H9 (cell line): ENCODE measurements at regions not wholly inside any gene's neighbourhood (a gene's known extent, or its start where the extent isn't known, plus 50 kb on each side); places are given as distances from the start of the nearest gene placed in this dataset.
A peak's percentile ranks its signal among the peaks of the same experiment; 100 is the strongest.

Experiments used
- DNase-seq: peaks from one replicate; pipeline ENCODE4 v3.0.0-alpha.2; 2017
- H2AFZ ChIP-seq: one replicate; pipeline ENCODE4 v1.6.1; 2013; ENCODE audit warnings: mild to moderate bottlenecking, low read length, control low read depth, moderate library complexity
- H2AK5ac ChIP-seq: 2 replicates; pipeline ENCODE4 v1.6.1; 2013; ENCODE audit warnings: low read length, control low read depth, mixed read lengths; ENCODE audit not compliant: insufficient read length
- H2BK120ac ChIP-seq: one replicate; pipeline ENCODE4 v1.6.1; 2013; ENCODE audit warnings: low read depth, mild to moderate bottlenecking, low read length, control low read depth, inconsistent platforms; ENCODE audit not compliant: poor library complexity, severe bottlenecking
- H2BK12ac ChIP-seq: 2 replicates; pipeline ENCODE4 v1.6.1; 2013; ENCODE audit warnings: low read length, control low read depth, mixed read lengths, low read depth; ENCODE audit not compliant: insufficient read length
- H2BK15ac ChIP-seq: 2 replicates; pipeline ENCODE4 v1.6.1; 2013; ENCODE audit warnings: low read depth, low read length, control low read depth
- H2BK20ac ChIP-seq: one replicate; pipeline ENCODE4 v1.6.1; 2013; ENCODE audit warnings: low read depth, mild to moderate bottlenecking, low read length, control low read depth, inconsistent platforms; ENCODE audit not compliant: poor library complexity, severe bottlenecking
- H2BK5ac ChIP-seq: 2 replicates; pipeline ENCODE4 v1.6.1; 2013; ENCODE audit warnings: low read length, control low read depth, mixed read lengths; ENCODE audit not compliant: insufficient read length
- H3K14ac ChIP-seq: 2 replicates; pipeline ENCODE4 v1.6.1; 2013; ENCODE audit warnings: low read length, control low read depth; ENCODE audit not compliant: insufficient read depth
- H3K18ac ChIP-seq: 2 replicates; pipeline ENCODE4 v1.6.1; 2013; ENCODE audit warnings: low read depth, mild to moderate bottlenecking, mixed read lengths, low read length, control low read depth; ENCODE audit not compliant: insufficient read length
- H3K23ac ChIP-seq: 2 replicates; pipeline ENCODE4 v1.6.1; 2013; ENCODE audit warnings: low read length, control low read depth, mixed read lengths, low read depth; ENCODE audit not compliant: insufficient read length
- H3K23me2 ChIP-seq: 2 replicates; pipeline ENCODE4 v1.6.1; 2013; ENCODE audit warnings: low read depth, mild to moderate bottlenecking, mixed read lengths, low read length, control low read depth; ENCODE audit not compliant: insufficient read length, poor library complexity, severe bottlenecking
- H3K27ac ChIP-seq: 2 replicates; pipeline ENCODE4 v1.5.1; 2013; ENCODE audit warnings: low read length, control low read depth, mixed read lengths, low read depth; ENCODE audit not compliant: insufficient read length
- H3K27me3 ChIP-seq: 2 replicates; pipeline ENCODE4 v1.6.1; 2013; ENCODE audit warnings: low read length, control low read depth, inconsistent platforms; ENCODE audit not compliant: insufficient read depth
- H3K4ac ChIP-seq: 2 replicates; pipeline ENCODE4 v1.6.1; 2013; ENCODE audit warnings: low read depth, mild to moderate bottlenecking, control low read depth, inconsistent platforms, low read length, moderate library complexity
- H3K4me1 ChIP-seq: 2 replicates; pipeline ENCODE4 v1.6.1; 2013; ENCODE audit warnings: low read length, control low read depth, inconsistent platforms; ENCODE audit not compliant: insufficient read depth
- H3K4me2 ChIP-seq: 2 replicates; pipeline ENCODE4 v1.6.1; 2013; ENCODE audit warnings: low read length, control low read depth, mixed read lengths; ENCODE audit not compliant: insufficient read length, insufficient read depth
- H3K56ac ChIP-seq: 2 replicates; pipeline ENCODE4 v1.6.1; 2013; ENCODE audit warnings: low read depth, mild to moderate bottlenecking, mixed read lengths, low read length, control low read depth; ENCODE audit not compliant: insufficient read length
- H3K79me1 ChIP-seq: 2 replicates; pipeline ENCODE4 v1.6.1; 2013; ENCODE audit warnings: low read depth, mild to moderate bottlenecking, moderate library complexity, low read length, control low read depth, inconsistent platforms; ENCODE audit not compliant: insufficient read depth, poor library complexity, severe bottlenecking
- H3K79me2 ChIP-seq: 2 replicates; pipeline ENCODE4 v1.6.1; 2013; ENCODE audit warnings: low read length, control low read depth, inconsistent platforms; ENCODE audit not compliant: insufficient read depth
- H3K9ac ChIP-seq: 2 replicates; pipeline ENCODE4 v1.6.1; 2013; ENCODE audit warnings: low read length, control low read depth, mixed read lengths; ENCODE audit not compliant: insufficient read length; ENCODE audit errors: extremely low read depth
- H3K9me3 ChIP-seq: one replicate; pipeline ENCODE4 v1.6.1; 2013; ENCODE audit warnings: low read depth, low read length, inconsistent platforms; ENCODE audit not compliant: control insufficient read depth
- H3T11ph ChIP-seq: one replicate; pipeline ENCODE4 v1.6.1; 2013; ENCODE audit warnings: mild to moderate bottlenecking, low read length, control low read depth, inconsistent platforms
- H4K20me1 ChIP-seq: one replicate; pipeline ENCODE4 v1.6.1; 2013; ENCODE audit not compliant: control insufficient read depth, insufficient read length, insufficient read depth
- H4K5ac ChIP-seq: 2 replicates; pipeline ENCODE4 v1.6.1; 2013; ENCODE audit warnings: low read depth, mild to moderate bottlenecking, mixed read lengths, low read length, control low read depth; ENCODE audit not compliant: insufficient read length
- H4K8ac ChIP-seq: replicated peaks from 2 replicates; pipeline ENCODE4 v1.6.1; 2013; ENCODE audit warnings: low read length, control low read depth, mixed read lengths, low read depth; ENCODE audit not compliant: insufficient read length
- H4K91ac ChIP-seq: 2 replicates; pipeline ENCODE4 v1.6.1; 2013; ENCODE audit warnings: low read depth, mild to moderate bottlenecking, moderate library complexity, mixed read lengths, low read length, control low read depth; ENCODE audit not compliant: insufficient read length
- H3K27ac Mint-ChIP-seq, 3 experiments: 2 replicates in 2 of 3; 3 replicates in 1 of 3; pipeline ENCODE4 v1.8.0; 2020 to 2021; ENCODE audit warnings: mixed read lengths in 3 of 3, mild to moderate bottlenecking in 1 of 3, moderate library complexity in 1 of 3
- H3K27me3 Mint-ChIP-seq: 2 replicates; pipeline ENCODE4 v1.8.0; 2021; ENCODE audit warnings: low read depth, mild to moderate bottlenecking, moderate library complexity, mixed read lengths
- H3K36me3 Mint-ChIP-seq, 3 experiments: 2 replicates in 2 of 3; 3 replicates in 1 of 3; pipeline ENCODE4 v1.8.0; 2020 to 2021; ENCODE audit warnings: low read depth in 3 of 3, mixed read lengths in 3 of 3; ENCODE audit not compliant: insufficient read depth in 1 of 3
- H3K4me1 Mint-ChIP-seq, 2 experiments: 2 replicates each; pipeline ENCODE4 v1.8.0; 2020; ENCODE audit warnings: mixed read lengths in 2 of 2
- H3K4me3 Mint-ChIP-seq, 2 experiments: 2 replicates in 1 of 2; 3 replicates in 1 of 2; pipeline ENCODE4 v1.8.0; 2020 to 2021; ENCODE audit warnings: mild to moderate bottlenecking in 2 of 2, mixed read lengths in 2 of 2, moderate library complexity in 1 of 2
- H3K9me3 Mint-ChIP-seq, 2 experiments: 2 replicates in 1 of 2; 3 replicates in 1 of 2; pipeline ENCODE4 v1.8.0; 2020; ENCODE audit warnings: mild to moderate bottlenecking in 2 of 2, mixed read lengths in 2 of 2, moderate library complexity in 1 of 2
- WGBS: extraction: QIAGEN DNeasy Blood & Tissue Kit; methylation state at CpG from one replicate; pipeline ENCODE4 v1.1.7; 2013; ENCODE audit warnings: missing lambda C conversion rate, low lambda C conversion rate, mixed read lengths; ENCODE audit not compliant: insufficient read length; ENCODE audit errors: extremely low coverage; 5-methylcytosine and 5-hydroxymethylcytosine counted together
- TF ChIP-seq, protein P1 (sequence below): fragments of 200-600 bp; sonication (generic); conservative IDR thresholded peaks from 3 replicates; pipeline ENCODE4 v1.8.0; 2021; ENCODE audit warnings: antibody characterized with exemption, mild to moderate bottlenecking

DNA sequence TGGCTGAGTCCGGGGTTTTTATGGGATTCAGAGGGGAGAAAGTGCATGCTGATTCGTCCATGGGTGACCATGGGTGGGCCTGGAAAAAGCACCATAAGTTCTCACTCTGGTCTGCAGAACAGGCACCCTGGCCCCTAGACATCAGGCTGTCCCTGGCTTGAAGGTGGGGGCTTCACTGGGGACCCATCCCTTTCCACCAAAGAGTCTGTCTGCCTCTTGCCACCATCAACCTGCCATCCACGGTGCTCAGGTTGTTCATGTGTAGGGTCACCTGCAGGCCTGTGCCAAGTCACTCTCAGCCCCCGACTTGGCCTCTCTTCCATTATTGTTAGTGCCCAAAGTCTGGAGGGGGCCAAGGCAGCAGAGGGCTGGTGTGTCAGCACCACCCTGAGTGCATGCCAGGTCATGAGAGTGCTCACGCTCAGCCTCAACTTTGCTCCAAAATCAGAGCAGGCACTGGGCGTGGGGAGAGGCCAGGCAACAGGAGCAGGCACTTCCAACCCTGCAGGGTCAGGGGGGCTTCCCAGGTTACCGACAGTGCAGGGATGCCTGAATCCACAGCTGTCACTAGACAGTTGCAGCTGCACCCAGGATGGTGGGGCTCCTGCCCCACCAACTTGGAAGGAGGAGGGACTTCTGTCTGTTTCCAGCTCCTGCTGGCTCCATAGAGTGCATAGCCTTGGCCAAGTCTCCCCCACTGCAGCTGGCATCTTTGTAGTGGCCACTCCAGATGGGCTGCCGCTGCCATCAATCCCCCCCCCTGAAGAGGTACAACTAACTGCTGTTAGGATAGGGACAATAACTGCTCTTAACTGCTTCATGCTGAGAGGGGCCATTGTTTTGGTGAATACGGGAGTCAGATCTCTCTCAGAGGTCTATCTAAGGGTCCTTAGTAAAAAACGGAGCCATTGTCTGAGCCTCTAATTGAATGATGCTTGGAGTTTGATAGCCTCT is 209.3 kb downstream of the AKAIN1 start:
- Mint-ChIP-seq H3K9me3 (peaks cover 13 to 17% of the 10 kb centered on the region in 2 experiments), H3K27ac (no peak overlapping the region), H3K4me3 (no peak overlapping the region; a peak in 1 of 5 replicates), H3K4me1 (peaks cover 8 to 15% of the 10 kb centered on the region in 2 experiments), H3K27me3 (peaks cover 86% of the 10 kb centered on the region), H3K36me3 (peaks cover 2 to 15% (median 14%) of the 10 kb centered on the region in 3 experiments; a peak in 4 of 7 replicates)
- Histone ChIP-seq H3K14ac (no peak overlapping the region), H3K27ac (no peak overlapping the region), H3K27me3 (no peaks in the 10 kb centered on the region; the same call in 1 of the 2 replicates), H3K4me1 (no peaks in the 10 kb centered on the region), H3K4ac (no peak overlapping the region), H3K56ac (no peak overlapping the region), H3K18ac (no peak overlapping the region), H3K79me2 (no peaks in the 10 kb centered on the region), H4K5ac (no peak overlapping the region), H2BK5ac (no peak overlapping the region), H2AFZ (no peak overlapping the region), H2BK15ac (no peak overlapping the region), H2AK5ac (no peak overlapping the region), H2BK12ac (no peak overlapping the region), H3T11ph (no peak overlapping the region), H2BK20ac (no peak overlapping the region), H3K9ac (no peak overlapping the region), H3K79me1 (no peaks in the 10 kb centered on the region), H3K9me3 (no peaks in the 10 kb centered on the region), H4K8ac (no peak overlapping the region), H3K23me2 (no peaks in the 10 kb centered on the region), H3K4me2 (no peak overlapping the region), H3K23ac (no peak overlapping the region), H4K20me1 (no peaks in the 10 kb centered on the region), H4K91ac (no peak overlapping the region), H2BK120ac (no peak overlapping the region)
- TF ChIP-seq, protein P1, sequence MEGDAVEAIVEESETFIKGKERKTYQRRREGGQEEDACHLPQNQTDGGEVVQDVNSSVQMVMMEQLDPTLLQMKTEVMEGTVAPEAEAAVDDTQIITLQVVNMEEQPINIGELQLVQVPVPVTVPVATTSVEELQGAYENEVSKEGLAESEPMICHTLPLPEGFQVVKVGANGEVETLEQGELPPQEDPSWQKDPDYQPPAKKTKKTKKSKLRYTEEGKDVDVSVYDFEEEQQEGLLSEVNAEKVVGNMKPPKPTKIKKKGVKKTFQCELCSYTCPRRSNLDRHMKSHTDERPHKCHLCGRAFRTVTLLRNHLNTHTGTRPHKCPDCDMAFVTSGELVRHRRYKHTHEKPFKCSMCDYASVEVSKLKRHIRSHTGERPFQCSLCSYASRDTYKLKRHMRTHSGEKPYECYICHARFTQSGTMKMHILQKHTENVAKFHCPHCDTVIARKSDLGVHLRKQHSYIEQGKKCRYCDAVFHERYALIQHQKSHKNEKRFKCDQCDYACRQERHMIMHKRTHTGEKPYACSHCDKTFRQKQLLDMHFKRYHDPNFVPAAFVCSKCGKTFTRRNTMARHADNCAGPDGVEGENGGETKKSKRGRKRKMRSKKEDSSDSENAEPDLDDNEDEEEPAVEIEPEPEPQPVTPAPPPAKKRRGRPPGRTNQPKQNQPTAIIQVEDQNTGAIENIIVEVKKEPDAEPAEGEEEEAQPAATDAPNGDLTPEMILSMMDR = no peak
- DNase-seq = peak; percentile 51
- no CpG with 5 or more reads among the region's 10 CpGs for WGBS
